Activated T-helper 2 cell treated with anti-CD3 and anti-CD28 coated beads, Interferon-gamma antibody, Interleukin-2, Interleukin-4, amounts not matched to agents 10 μg/mL and 5 μg/mL and 100 μg/mL, durations not matched to agents 14 hours and 24 hours and 36 hours (primary cell): ENCODE measurements at regions not wholly inside any gene's neighbourhood (a gene's known extent, or its start where the extent isn't known, plus 50 kb on each side); places are given as distances from the start of the nearest gene placed in this dataset.

Source experiments
- DNase-seq: peaks from one replicate; pipeline ENCODE4 v3.0.0; 2021; ENCODE audit warnings: low spot score
- H3K27ac Mint-ChIP-seq: one replicate; pipeline ENCODE4 v1.8.0; 2021; ENCODE audit warnings: mixed read lengths
- H3K27me3 Mint-ChIP-seq: one replicate; pipeline ENCODE4 v1.8.0; 2021; ENCODE audit warnings: low read depth, mixed read lengths
- H3K36me3 Mint-ChIP-seq: one replicate; pipeline ENCODE4 v1.8.0; 2021; ENCODE audit warnings: low read depth, mixed read lengths
- H3K4me1 Mint-ChIP-seq: one replicate; pipeline ENCODE4 v1.8.0; 2021; ENCODE audit warnings: low read depth, mixed read lengths
- H3K4me3 Mint-ChIP-seq: one replicate; pipeline ENCODE4 v1.8.0; 2021; ENCODE audit warnings: low read depth, mild to moderate bottlenecking, moderate library complexity, mixed read lengths
- H3K9me3 Mint-ChIP-seq: one replicate; pipeline ENCODE4 v1.8.0; 2021; ENCODE audit warnings: mixed read lengths
- intact Hi-C: fragments of 100-400 bp; cut with micrococcal nuclease; formaldehyde crosslinking; loops from one replicate; pipeline ENCODE4 v1.15.1; 2023

- intact Hi-C loops = no loop called here
- Mint-ChIP-seq H3K9me3 (no peaks in the 10 kb centered on the region), H3K27me3 (no peaks in the 10 kb centered on the region), H3K4me1 (no peaks in the 10 kb centered on the region), H3K4me3 (no peak overlapping the region), H3K27ac (no peak overlapping the region), H3K36me3 (no peaks in the 10 kb centered on the region)
- no peak for DNase-seq
Measured at GRCh38 chr2:57979158-57979557, 67.4 kb upstream of the VRK2 start.

GRCh38 chr2:57981083-57981768 is 65.4 kb upstream of the VRK2 start:
- Mint-ChIP-seq H3K9me3 (no peaks in the 10 kb centered on the region), H3K27ac (no peak overlapping the region), H3K27me3 (no peaks in the 10 kb centered on the region), H3K36me3 (no peaks in the 10 kb centered on the region), H3K4me3 (no peak overlapping the region), H3K4me1 (no peaks in the 10 kb centered on the region)
- DNase-seq = no peak
- intact Hi-C loops = no loop called here

- Mint-ChIP-seq H3K27me3 (no peaks in the 10 kb centered on the region), H3K27ac (no peak overlapping the region), H3K9me3 (no peaks in the 10 kb centered on the region), H3K4me1 (no peaks in the 10 kb centered on the region), H3K4me3 (no peak overlapping the region), H3K36me3 (no peaks in the 10 kb centered on the region)
- no peak for DNase-seq
- intact Hi-C loops = no loop called here
Measured at GRCh38 chr2:57987835-57988573, 58.6 kb upstream of the VRK2 start.

- Mint-ChIP-seq H3K27ac (no peak overlapping the region), H3K36me3 (no peaks in the 10 kb centered on the region), H3K4me3 (no peak overlapping the region), H3K27me3 (no peaks in the 10 kb centered on the region), H3K9me3 (no peaks in the 10 kb centered on the region), H3K4me1 (no peaks in the 10 kb centered on the region)
- intact Hi-C loops = no loop called here
- DNase-seq = no peak
Measured at GRCh38 chr2:57990118-57990725, 56.4 kb upstream of the VRK2 start.
